DMS114 treated with DMSO at 0.1 percent for 48 hours (cell line): ENCODE measurements at regions not wholly inside any gene's neighbourhood (a gene's known extent, or its start where the extent isn't known, plus 50 kb on each side); places are given as distances from the start of the nearest gene placed in this dataset.
"Not testable (repeated sequence)": the region's sequence is repeated elsewhere in the genome, so short reads cannot be mapped to it uniquely, and the experiment has no call there.

Source experiments
- DNase-seq: peaks from one replicate; lab custom pipeline; 2025; ENCODE audit not compliant: unreplicated experiment; lab: John Stamatoyannopoulos, UW

DNA sequence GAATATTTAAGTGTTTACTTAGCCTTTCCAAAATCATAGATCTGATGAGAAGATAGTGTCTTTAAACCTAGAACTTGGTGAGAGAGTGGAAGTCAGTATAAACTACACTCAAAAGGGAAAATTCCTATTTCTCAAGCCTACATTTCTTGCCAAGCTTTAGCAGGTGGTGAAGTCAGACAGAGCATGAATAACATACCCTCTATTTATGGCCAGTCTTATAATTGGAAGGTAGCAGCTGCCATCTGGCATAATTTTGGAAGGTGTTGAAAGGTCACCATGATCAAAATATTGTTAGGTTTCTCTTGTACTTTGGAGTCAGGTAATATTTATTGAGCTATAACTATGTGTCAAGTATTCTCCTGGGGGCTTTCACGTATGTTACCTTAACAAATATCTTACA, 729.3 kb upstream of the KIF2B start:
- no peak for DNase-seq

DNA sequence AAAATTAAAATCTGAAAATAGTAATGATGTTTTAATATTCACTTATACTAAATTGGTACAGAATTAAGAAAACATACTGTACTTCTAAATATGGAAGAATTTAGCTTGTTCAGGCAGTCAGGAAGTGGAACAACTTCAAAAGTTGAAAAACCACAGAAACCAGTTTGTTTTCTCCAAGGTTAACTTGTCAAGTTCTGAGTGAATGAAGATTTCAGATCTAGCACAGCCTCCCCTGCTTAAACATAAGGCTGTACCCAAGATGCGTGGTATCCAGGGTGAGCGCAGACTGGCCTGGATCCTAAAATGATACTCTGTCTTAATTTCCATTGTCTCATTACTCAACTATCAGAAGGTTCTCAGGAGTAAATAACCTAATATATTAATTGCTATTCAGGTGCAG, 730.7 kb upstream of the KIF2B start:
- no peak for DNase-seq

DNA sequence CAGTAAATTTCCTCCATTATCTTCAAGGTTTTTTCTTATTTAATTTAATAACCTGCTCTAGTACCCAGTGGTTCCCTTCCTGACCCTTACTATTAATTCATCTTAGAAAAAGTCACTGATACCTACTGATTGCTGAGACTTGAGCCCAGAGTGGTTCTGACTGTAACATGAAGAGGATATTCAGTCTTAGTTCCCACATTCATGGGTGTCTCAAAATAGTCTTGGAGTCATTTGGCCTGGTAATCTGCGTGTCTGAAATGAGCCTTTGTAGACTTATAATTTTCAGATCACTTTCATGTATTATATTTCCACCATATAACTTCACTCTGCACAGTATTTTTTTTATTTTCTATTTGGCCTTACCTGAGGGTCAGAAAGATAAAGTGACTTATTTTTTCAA, 732.0 kb upstream of the KIF2B start:
- no peak for DNase-seq

DNA sequence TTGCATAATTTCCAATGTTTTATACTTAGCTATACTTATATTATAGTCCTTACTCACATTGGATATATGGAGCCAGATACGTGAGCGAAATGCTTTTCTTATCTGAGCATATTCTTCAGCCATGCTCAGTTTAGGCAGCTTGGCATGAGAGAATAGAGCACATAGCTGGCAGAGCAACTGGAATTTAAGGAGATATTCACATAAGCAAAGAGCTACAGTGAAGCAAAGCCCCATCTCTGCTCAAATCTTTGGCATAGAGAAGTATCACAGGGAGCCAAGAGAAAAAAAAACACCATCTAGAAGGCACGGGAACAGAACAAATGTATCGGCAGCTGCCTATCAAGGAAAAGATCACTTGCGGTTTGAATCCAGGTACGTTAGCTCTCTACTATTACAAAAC, 734.2 kb upstream of the KIF2B start:
- no peak for DNase-seq

DNA sequence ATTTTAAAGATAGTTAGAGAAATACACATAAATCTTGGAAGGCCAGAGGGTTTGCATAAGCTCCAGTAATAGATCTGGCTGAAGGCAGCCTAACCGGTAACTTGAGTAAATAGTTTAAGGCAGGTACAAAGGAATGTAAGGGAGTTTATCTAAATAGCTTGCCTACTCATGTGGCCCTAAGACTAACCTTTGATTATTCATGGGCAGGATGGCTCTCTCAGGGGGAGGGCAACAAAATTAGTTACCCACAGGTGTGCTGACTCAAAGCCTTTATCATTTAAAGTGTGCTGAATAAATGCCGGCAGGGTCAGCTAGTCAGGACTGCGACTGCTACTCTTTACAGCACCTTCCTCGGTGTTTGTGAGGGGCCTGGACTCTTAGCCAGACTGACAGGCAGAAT, 761.3 kb upstream of the KIF2B start:
- no peak for DNase-seq

DNA sequence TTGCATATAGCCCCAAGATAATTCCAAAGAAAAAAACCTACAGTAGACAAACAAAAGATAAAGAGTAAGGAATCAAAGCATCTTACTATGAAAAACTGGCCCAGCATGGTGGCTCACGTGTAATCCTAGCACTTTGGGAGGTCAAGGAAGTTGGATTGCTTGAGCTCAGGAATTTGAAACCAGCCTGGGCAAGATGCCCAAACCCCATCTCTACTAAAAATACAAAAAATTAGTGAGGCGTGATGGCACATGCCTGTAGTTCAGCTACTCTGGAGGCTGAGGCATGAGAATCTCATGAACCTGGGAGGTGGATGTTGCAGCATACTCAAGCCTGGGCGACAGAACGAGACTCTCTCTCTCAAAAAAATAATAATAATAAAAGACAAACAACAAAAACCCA, 764.7 kb upstream of the KIF2B start:
- no peak for DNase-seq

DNA sequence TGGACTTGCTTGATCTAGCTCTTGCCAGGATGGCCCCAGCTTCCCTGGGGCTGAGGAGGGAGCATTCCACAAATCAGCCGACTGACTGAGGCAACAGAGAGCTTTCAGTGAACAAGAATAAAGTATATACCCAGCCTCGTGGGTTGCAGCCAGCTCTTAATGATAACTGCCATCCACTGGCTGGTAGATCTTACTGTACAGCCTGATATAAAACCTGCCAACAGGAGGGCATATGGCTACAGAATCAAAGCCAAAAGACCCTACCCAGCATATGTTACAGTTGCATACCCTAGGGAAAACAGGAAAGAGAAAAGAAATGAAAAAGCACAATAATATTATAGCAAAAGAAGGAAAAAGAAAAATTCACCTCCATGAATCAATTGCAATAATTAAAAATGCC, 775.9 kb upstream of the KIF2B start:
- no peak for DNase-seq

DNA sequence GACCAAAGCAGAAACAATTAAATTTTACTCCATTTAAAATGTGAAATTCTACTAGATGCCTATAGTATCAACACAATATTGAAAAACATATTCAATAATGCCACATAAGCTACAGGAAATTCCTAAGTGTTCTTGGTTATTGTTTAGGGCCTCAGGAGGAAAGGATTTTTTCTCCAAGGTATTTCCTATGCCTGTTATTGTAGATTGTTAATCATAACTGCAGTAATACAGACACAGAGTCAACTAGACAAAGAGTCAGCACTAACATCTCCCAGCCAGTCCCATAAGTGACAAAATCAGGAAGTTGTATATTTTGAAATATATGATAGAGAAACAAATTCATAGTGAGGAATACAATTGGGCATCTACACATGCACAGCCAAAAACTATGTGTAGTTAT, 782.7 kb upstream of the KIF2B start:
- DNase-seq: no peak

DNA sequence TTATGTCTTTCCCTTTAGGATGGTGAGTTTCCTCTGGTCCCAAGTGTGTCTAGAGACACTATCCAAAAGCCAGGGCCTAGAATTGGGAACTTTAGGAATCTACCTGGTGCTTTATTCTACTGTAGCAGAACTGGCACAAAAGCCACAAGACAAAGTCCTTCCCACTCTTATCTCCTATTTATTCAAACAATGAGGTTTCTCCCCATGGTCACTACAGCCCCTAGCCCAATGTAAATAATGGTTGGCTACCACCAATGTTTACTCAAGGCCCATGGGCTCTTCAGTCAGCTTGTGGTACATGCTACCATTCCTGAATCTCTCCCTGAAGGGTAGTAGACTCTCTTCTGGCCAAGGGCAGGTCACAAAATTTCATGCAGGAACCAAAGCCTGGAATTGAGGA, 789.4 kb upstream of the KIF2B start:
- DNase-seq: no peak

DNA sequence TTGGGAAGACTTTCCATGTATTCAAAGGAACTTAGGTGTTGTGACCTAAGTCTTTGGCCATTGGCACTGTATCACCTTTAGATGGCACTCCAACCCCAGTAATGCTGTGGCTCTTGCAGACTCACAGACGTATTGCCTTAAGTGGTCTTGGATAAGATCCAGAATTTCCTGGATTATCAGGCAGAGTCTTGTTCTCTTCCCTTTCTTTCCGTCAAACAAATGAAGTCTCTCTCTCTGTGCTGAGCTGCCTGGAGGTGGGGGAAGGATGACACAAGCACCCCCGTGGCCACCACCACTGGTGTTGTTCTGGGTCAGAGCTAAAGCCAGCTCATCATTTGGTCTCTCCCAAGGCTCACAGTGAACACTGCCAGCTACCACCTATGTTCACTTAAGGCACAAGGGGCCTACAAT, 789.9 kb upstream of the KIF2B start:
- peak; percentile 7 for DNase-seq

DNA sequence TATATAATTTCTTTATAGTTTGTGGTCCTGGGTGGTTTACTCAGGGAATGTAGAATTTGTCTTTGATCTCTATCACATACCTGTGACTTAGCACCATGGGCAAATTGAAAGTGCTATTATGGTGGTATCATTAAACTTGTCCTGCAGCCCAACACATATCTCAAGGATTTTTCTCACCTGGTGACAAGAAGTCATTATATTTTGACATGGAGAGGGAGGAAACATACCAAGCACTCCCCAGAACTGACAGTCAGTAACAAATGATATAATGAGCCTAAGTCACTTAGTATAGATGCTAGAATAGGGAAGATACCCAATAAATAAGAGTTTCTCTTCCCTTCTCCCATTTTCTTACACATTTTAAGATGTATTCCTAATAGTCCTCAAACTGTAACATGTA, 805.5 kb upstream of the KIF2B start:
- DNase-seq: no peak

DNA sequence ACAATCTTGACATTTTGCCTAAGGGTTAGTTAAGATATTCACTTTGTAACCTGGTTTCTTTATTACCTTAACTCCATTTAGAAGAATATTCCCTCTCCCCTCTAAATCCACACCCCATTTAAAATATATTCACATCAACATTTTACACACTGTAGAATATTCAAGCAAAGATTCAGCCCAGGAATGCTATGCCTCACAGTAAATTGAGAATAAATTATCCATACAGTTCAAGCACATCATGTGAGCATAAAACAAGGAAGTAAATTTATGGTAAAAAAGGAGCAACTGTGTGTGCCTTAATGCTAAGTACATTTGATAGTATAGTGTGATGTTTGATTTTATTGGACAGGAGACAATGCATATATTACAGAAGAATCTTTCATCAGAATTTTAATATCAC, 806.6 kb upstream of the KIF2B start:
- DNase-seq: no peak

DNA sequence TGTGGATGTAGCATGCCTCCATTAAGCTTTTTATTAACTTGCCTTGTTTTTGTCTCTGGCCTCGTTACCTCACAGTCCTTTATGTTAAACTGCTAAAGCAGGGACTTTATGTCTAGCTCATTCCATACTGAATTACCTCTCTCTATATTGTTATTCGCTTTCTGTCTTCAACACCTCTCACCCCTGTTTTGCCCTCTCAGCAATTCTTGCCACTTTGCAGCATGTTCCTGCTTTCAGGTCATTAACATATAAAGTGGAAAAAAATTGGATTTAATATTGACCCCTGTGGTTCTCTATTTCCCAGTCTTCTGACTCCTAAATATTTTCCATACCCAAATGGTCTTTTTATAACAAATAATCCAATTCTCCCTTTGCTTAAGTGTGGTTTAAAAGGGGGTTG, 810.4 kb upstream of the KIF2B start:
- no peak for DNase-seq

DNA sequence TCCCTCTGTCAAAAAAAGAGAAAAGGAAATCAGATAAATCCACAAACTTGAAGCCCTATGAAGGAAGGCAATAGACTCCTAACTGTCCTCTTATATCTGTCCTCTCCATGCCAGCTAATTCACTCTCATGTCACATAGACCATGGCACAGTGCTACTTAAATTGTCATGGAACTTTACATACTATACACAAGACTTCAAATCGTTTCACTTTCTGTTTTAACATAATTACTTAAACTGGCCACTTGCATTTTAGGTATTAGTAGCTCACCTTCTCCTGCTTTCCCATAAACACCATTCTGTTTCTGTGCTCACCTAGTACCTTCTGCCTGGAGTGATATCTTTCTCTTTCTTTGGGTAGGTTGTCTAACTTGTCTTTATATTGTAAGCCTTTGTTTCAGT, 816.7 kb upstream of the KIF2B start:
- no peak for DNase-seq

DNA sequence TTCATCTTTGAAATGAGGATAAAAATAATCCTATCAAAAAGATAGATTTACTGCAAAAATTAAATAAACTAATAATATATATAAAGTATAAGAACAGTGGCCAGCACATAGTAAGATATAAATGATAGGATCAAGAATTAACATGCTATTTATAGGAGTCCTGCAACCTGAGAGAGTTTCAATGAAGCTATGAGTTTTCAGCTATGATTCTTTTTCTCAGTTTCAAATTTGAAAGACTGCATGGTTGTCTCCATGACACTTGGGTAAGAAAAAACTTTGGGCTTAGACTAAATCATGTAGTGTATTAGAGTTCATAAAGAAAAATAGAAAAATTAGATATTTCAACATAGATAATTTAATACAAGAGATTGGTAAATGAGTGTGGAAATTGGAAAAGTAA, 817.8 kb upstream of the KIF2B start:
- DNase-seq: no peak

DNA sequence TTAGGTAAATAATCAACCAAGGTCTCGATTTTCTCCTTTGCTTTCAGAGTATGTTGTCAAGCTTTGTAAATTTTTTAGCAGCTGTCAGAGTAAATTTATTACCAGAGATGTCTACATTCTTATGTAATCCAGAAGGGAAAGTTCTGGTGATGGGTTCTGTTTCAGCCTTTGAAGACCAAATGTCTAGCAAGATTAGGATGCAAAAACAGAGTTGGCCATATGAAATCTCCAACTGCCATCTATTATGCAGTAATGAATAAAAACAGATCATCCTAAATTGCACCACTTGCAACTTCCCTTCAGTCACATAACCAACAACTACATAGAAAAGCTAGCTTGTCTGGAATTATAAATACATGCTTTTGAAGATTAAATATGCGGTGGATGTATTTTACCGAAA, 826.8 kb upstream of the KIF2B start:
- DNase-seq: no peak

DNA sequence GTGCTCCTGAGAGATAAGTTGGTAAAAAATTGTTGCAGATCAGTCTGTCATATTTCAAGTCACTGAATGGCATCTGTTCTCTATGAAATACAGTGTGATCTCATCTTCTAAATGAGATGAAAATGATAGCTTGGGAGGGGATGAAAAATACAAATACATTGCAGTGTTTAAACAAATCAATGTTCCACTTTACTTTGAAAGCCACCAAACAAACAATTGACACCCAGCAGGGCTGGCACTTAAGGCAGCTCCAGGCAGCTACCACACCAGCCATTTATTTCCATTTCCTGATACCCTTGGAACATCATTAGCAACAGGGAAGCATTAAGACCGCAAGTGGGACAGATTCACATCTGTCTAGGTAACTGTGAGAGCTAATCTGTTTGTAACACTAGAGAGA, 827.6 kb upstream of the KIF2B start:
- no peak for DNase-seq

DNA sequence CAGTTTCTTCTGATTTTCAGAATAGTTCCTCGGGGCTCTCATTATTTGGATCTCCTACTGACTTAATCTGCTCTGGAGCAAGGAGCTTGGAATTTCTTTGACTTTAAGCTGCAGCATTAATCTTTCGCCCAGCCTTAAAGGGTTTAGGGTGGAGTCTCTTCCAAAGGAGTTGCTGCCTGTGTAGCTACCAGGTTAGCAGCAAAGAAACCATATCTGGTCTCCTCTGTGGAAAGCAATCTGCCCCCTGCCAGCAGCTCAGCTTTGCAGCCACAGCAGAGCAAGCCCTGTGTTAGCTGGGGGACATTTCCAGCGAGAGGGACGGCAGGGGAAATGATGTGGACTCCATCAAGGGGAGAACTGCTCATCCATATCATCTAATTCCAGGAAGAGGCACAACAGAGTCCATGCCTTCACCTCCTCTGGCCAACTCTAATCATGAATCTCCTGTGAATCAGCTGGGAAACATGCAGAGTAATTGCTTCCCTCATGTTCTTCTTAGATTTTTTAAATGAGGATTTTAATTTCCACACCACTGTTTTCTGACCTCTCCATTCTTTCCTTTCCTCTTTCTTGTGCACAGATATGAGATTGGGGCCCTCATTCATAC, 827.6 kb upstream of the CA10 start:
- no peak for DNase-seq

DNA sequence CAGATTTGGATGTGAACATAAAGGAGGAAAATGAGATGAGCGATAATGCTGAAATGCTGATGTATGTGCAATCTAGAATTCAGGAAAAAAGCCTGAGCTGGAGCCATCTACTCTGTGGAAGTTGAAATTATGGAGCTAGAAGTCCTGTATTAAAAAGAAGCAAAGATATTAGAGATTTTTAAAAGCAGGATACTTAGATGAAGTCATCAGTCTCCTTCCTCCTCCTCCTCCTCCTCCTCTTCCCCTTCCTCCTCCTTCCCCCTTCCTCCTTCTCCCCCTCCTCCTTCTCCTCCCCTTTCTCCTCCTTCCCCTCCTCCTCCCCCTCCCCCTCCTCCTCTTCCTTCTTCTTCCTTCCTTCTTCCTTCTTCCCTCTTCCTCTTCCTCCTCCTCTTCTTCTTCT, 823.8 kb upstream of the CA10 start:
- DNase-seq: no peak

DNA sequence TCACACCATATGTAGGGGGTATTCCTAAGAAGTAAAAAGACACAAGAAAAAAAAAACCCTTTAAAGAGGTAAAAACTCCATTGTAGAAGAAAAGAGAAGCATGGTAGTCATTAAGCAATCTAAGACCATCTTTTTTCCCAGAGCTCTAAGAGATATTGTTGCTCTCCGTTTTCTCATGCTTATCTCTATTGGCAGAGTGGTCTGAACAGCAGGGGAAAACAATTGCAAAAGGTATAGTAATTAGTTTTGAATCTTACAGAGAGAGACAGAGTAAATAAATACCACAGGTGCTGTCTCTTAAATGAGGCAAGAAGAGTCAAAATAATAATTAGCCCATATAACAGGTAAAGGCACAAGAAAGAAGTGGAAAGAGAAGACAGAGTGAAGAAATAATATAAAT, 821.4 kb upstream of the CA10 start:
- DNase-seq: no peak

DNA sequence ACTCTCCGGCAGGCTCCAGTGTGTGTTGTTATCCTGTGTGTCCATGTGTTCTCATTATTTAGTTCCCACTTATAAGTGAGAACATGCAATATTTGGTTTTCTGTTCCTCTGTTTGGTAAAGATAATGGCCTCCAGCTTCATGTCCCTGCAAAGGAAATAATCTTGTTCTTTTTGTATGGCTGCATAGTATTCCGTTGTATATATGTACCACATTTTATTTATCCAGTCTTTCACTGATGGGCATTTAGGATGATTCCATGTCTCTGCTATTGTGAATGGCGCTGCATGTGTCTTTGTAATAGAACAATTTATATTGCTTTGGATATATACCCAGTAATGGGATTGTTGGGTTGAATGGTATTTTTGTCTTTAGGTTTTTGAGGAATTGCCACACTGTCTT, 807.3 kb upstream of the CA10 start:
- no peak for DNase-seq

DNA sequence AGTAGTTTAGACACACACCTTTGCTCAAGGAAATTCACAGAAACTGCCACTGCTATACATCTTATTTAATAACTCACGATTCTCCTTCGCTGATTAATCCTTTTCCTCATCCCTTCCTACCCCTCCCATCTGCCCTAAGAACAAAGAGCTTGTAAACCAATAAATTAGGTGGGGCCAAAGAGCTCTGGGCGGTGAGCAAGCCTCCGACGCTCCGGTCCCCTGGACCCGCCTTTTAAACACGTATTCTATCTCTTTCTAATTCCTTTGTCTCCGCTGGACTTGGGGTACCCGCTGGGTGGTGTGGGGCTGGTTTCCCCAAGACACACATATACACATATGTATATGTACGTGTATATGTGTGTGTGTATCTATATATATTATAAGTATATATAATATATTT, 803.2 kb upstream of the CA10 start:
- not testable (repeated sequence) for DNase-seq

DNA sequence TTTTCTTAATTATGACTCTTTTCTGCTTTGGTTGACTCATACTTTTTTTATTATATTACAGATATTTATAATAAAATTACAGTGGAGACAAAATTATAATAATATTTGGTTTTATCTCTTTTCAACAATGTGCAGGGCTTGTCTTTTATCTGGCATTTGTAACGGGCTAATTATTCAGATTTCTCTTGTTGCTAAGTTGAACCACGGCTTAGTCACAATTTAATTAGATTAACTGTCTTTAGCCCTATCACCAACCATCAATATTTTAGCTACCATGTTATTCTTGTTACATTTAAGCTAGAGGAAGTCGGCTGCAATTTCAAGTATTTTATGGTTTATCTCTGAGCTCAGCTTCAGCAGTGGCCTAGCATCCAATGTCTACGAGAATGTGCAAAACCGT, 798.9 kb upstream of the CA10 start:
- DNase-seq: no peak

DNA sequence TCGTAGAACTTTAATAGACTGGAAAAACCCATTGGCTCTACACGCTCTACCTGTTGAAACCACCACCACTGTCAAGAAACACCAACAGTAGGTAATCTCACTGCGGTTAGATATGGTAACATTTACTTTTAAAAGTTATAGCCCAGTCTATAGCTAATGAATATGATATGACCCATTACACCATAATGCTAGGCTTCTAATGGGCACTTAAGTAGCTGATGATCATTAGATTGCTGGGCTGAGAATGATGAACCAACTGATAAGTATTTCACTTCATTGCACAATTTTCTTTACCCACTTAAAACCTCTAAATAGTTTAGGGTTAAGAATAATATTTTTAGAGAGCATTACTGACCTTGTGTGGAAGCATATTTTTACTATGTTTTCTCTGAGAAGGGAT, 788.9 kb upstream of the CA10 start:
- no peak for DNase-seq
